DMS79 (cell line): ENCODE measurements at regions not wholly inside any gene's neighbourhood (a gene's known extent, or its start where the extent isn't known, plus 50 kb on each side); places are given as distances from the start of the nearest gene placed in this dataset.

ENCODE experiments used
- DNase-seq: peaks from one replicate; lab custom pipeline; 2025; lab: John Stamatoyannopoulos, UW

DNA sequence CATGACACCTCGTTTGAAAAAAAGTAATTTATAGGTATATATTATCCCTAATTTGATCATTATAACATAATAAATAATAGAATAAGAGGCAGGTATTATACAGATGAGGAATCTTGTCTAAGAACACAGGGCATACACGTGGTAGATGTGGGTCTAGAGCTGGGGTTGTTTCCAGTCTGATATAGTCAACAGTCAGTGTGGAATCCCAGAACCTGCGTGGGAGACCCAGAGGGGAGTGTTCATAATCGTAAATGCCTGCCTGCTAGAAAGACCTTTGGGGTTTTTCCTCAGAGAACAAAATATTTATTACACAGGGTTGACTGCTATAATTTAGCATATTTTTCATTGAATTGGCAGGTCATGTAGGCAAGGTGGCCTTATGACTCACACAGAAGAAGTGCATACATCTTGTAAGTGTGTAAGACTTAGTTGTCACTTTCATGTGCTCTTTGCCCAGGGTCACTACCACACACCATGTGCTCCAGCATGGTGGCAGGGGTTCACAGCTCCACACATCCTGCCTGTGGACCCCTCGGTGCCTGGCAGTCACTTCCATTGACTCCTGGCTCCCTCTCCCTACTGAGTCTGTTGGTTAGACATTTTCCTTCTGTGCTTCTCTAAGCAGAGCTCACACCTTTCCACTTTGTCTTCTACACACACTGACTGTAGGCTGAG, 94.9 kb upstream of the IKZF1 start:
- no peak for DNase-seq

DNA sequence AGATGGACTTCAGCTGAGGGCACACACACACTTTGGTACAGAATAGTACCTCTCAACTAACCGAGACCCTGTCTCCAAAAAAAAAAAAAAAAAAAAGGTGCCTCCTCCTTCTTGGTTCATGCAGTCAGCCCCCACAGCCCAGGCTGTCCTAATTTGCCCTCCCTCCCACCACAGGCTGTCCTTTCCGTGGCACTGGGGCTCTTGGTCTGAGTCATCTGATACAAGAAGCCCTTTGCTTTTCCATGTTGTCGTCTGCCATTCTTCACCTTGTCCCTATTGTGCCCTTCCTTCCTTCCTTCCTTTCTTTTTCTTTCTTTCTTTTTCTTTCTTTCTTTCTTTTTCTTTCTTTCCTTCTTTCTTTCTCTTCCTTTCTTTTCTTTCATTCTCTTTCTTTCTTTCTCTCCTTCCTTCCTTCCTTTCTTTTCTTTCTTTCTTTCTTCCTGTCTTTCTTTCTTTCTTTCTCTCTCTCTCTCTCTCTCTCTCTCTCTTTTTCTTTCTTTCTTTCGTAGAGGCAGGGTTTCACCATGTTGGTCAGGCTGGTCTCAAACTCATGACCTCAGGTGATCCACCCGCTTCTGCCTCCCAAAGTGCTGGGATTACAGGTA, 96.0 kb upstream of the IKZF1 start:
- no peak for DNase-seq

DNA sequence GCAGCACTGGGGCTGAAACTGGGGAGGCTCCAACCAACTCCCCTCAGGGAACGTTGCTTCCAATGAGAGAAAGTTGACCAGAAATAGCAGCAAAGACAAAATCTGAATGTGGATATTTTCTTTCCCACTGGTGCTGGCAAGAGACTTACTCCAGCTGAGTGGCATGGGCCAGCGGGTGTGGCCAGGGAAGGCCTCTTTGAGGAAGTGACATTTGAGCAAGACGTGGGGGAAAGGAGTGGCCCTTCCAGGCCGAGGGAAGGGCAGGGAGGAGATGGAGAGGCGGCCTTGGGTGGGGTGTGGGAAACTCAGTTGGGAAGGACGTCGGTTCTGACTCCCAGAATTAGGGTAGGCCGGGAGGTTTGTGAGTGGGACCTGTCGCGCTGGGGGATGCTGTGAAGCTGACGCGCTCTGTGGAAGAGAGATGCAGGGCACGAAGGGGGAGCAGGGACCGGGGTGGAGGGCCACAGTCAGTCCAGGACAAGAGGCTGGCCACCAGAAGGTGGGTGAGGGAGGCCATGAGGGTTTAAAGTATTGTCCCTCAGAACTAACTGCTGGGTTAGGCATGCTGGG, 96.7 kb upstream of the IKZF1 start:
- DNase-seq = no peak

DNA sequence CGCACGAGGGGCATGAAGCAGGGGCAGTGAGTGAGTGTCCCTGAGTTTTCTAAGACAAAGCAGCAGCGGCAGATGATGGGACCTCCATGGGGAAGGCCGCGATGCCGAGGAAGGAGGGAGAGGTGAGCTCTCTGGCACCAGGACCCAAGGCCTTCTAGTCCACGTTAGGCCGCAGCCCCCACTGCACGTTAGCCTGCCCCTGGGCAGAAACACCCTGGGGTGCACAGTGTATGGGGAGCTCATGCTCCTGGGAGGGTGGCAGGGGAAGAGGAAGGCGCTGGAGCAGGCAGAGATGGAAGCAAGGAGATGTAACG, 97.3 kb upstream of the IKZF1 start:
- DNase-seq = no peak

DNA sequence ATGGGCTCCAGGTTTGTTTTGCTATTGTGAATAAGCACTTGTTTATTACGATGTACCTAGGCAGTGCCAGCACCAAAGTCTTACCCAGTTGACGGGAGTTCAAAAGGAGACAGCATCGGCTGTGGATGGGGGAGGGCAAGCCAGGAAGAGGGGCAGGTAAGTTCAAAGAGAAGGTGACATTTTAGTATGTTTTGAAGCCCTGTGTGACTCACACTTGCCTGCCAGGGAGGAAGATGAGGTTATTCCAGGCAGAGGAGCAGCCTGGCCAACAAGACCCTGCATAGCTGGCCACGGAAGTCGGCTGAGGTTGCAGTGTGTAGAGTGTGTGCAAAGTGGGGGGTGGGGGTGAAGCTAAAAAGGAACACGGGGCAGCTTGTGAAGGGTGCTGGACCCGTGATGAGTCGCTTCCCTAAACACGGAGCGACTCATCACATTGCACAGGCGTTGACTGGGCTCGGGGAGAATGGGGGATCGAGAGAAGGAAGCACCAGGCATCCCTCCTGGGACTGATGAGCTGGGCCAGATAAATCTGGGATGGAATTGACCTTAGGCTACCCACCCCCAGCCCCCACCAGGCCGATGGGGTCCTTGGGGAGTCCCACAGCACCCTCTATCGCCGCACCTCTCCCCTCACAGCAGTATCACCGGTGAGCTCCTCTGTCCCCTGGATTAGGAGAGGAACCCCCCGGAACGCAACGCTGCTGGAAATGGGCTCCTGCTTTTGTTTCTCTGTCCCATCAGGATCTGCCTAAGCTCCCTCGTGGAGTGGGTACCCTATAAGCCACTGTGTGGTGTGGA, 97.9 kb upstream of the IKZF1 start:
- no peak for DNase-seq

DNA sequence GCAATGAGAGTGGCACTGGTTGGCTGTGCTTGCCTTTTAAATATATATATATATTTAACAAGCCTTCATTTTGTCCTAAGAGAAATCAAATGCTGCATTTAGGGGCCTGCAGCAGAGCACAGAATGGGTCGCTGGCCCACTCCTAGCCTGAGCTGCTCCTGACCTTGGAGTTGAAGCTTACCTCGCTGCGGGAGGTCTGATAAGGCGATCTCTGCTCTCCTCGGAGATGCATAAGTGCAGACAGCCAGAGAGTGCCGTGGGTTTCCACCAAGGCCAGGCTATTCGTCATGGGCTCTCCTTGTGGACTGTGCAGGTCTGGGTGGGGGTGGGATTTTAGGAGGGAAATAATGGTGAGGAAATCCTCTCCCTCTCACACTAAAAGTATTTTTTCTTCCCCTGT, 99.5 kb upstream of the IKZF1 start:
- no peak for DNase-seq

DNA sequence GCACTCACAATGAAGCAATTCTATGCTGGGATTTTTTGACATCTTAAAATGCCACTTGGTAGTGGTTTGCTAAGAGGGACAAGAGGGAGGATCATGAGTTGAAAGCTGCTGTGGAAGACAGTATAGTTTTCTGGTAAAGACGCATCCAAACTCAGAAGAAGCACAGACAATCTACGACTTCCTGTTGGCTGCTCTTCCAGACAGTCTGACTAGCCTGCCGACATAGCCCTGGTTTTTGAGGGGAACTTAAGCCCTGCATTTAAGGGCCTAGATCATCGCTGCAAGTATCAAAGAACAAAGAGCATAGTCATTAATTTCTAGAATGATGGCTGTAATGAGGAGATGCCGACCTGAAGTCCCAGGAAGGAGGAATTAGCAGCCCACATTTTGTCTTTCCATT, 99.9 kb upstream of the IKZF1 start:
- no peak for DNase-seq

DNA sequence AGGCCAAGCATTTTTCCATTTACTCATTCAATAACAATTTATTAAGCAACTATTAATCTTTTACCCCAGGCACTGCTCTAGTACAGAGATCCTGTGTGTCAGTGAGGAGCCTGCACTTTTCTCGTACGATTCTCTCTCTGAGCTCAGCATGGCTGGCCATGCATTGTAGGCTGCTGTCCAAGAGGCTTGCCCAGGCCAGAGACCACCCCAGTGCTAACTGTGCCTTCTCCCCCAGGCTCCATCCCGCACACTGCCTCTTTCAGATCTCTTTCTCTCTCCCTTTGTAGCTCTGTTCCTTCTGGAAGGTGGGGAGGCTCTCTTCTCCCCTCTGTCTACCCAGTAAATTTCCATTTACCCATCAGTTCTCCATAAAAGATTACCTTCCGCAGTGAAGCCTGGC, 101.0 kb upstream of the IKZF1 start:
- no peak for DNase-seq

DNA sequence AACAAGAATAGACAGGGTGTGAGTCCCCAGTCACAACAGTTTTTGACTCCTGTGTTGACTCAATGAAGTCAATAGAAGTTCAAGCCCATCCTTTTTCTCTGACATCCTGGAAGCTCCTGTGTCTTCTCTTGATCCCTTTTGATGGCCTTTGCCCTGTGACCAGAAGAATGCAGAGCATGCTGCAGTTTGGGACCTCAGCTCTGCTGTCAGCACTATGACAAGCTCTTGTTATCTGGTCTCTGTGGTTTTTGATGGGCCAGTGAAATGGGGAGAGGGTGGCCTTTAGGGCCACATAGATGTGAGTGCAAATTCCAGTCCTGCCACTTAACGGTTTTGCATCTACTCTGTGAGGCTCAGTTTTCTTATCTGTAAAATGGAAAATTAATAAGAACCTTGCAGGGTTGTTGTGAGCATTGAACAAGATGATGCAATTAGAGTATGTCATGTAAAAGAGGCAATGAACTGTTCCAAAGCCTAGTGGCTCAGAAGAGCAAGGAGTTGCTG, 102.4 kb upstream of the IKZF1 start:
- no peak for DNase-seq

DNA sequence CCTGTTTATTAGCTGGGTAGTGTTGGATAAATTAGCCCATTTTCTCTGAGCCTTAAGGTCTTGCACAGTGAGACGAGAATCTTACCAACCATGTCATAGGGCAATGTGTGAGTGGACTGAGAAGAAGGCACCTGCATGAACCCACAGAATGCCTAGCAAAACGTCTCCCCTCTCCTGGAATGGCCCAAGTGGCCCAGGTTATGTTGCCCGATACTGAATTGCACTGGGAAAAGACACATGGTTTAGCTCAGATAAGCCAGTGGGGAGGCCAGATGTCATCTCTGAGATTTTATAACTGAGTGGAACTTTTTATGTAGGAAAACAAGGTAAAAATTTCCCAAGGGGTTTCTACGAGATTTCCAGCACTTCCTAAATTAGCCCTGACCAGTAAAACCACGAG, 104.7 kb upstream of the IKZF1 start:
- DNase-seq = no peak

DNA sequence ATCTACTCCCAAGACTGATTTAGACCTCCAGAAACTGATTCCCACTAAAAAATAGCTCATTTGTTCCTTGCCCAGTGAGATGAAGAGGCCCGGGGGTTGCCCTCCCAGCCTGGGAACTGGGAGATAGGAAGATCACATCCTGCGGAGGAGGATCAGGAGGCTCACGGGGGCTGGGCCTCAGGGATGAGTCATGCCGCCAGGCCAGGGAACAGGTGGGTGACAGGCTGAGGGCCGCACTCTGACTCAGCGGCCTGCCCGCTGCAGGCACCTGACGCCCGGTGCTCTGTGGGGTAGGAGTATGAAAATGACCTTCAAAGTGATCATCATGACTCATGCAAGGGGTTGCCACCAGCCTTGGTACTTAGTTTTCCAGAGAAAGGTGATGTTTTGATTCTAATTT, 104.5 kb upstream of the ZPBP start:
- DNase-seq = no peak

DNA sequence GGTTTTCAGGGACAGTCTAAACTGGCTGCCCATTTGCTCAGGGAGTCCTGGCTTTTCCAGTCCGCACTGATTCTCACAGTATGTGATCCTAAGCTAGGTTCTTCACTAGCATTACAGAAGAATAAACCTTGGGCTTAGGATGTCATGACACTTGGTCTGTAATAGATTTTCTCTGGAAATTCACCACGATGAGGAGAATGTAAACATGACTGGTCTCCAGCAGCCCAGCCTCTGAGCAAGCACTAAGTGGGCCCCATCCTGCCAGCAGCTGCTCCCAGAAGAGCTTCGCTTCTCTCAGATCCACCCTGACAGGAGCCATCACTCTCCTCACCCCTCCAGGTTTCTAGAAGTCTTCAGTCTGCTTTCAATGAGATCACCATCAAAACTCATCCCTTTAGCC, 103.7 kb upstream of the ZPBP start:
- no peak for DNase-seq

DNA sequence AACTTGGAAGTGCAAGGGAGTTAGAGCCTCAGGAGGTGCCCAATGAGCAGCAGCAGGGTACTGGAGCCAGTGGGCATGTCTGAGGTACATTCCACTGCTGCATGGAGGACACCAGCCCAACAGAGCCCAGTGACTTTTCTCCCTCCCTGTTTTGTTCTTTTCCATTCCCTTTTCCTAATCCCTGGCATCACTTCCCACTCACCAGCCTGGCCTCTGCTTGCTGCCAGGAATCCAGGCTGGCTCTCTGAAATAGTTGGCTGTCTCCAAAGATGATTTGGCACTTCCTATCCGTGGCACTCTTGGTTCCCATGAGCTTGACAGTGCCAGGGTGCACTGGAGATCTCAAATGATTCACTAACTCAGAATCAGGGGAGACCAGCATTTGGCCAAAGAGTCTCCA, 97.7 kb upstream of the ZPBP start:
- no peak for DNase-seq

DNA sequence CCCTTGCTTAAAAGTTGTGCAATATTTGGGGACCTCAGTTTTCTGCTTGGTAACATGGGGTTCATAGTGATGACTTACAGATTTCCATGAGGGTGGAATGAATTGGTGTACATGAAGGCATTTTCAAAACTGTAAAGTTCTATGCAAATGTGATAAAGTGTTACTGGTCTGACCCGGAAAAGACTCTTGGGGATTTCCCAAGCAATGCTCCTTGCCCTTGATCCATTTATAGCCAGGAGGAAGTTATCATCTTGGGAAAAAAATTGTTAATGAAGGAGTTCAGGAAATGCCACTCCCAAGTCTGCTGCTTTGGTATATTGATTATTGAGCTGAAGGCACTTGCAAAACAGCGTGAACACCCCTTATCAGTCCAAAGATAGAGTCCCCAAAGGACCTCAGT, 96.3 kb upstream of the ZPBP start:
- no peak for DNase-seq

DNA sequence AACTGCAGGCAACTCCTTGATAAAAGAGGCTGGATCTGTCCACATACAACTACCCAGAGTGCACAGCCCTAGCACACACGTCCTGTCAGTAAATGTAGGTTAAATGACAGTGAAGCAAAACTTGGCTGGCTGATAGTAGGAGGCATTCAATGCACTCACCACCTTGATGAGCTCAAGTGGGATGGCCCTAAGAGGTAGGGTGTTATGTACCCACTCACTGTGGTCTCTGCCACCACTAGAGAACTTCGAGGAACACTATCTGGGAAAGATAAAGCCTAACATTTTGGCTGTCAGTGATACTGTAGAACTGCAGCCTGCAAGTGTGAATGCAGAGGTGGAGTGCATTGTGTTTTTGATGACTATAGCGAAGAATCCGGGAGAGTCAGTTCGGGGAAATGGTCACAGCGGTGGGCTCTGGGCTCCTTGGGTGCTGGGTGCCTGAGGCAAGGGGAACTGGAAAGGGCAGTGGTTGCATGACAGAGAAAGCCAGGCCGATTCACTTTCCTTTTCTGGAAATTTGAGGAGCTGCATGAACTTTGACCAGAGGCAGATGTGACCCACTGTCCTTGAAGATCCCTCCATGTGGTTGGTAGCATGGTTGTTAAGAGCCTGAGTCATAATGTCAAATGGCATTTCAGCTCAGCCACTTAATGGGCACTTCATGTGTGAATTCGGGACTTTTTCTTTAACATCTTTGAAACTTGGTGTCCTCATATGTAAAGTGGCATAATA, 93.1 kb upstream of the ZPBP start:
- no peak for DNase-seq

DNA sequence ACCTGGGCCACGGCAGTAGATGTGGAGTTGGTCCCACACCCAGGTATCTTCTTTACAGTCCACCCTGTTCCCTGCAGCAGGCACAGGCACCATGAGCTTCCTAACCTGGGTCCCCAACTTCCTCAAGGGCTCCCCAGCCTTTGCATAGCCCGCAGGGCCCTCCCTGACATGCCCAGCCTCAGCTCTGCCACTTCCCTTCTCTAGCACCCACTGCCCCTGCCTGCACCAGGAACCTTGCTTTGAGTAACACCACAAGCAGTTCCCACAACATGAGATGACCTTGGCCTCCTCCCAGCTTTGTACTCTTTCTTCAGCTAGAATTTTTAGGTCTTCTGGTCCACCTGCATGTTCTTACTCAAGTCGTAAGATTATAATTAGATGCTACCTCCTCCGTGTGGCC, 92.2 kb upstream of the ZPBP start:
- DNase-seq = no peak

DNA sequence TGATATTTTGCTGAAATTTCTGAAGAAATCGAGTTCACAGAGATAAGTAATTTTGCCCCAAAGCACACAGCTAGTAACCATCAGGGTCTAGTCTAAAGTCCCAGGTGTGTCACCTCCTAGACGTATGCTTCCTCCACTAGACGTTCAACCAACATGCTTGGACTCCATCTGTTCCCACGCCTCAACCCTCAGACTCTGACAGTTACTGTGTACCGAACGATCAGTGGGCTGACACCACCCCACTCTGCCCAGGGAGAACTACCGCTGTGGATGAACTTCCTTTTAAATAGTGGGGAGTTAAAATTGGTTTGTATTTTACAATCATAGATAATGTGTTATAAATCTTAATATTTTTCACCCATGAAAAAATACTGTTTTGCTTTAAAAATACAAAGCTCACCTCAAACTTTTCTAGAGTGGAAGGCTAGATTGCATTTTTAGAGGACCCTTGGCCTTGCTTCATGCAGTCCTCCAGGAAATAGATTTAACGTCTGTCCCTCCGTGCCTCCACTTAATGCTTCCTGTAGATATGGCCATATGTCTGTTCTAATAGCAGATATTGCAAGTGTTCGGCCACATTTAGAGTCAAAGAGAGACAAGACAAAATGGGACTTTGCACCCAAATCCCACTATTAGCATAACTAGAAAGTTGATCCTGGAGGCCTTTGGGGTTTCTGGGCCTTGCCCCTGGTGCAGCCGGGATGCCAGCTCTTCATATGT, 91.4 kb upstream of the ZPBP start:
- DNase-seq = no peak

DNA sequence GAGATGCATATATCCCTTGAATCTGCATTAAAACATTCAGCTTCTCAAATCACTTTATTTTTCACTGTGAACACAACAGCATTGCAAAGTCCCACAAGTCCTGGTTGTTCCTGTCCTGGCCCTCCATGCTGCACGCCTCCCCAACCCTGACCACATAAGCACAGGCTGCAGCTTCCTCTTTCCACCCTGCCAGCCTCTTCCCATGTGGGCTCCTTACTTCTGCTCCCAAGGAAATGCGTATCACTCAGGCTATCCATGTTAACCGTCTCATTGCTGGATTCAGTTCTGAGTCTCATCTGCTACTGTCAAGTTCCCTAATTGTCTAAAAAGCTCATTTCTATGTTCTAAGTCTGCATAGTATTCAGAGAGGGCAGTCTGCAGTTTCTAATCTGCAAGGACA, 89.7 kb upstream of the ZPBP start:
- no peak for DNase-seq

DNA sequence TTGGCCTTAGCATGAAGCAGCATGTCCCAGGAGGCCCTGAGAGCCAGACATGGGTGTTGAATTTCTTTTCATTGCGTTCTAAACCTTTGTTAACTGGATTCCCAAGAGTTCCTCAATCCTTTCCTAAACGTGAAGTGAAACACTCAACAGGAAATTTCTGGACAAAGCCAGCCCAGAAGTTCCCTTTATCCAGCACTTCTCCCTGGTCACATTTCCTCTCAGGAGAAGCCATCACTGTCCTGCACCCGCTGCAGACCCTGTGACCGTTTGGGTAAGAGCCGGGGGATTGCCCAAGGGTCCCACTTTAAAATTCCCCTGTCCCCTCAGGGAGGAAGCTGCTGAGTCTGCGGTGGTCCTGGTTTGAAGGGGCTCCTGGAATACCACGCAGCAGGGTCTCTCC, 88.0 kb upstream of the ZPBP start:
- DNase-seq = no peak

DNA sequence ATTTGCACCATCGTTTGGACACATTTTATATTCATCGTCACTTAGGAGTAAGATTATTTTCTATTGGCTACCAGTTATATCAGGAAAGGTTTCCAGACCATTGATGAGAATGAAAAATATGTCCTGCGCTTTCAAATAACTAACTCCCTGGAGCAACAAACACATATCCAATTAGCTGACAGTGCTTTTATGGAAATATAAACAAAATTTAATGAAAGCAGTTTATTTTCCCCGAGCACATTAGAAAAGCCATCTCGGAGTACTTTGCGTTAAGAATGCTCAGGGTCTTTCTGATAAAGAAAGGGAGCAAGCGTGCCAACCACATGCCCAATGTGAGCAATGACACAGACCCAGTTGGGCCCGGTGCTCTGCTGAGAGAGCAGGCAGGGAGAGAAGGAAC, 85.1 kb upstream of the ZPBP start:
- no peak for DNase-seq

DNA sequence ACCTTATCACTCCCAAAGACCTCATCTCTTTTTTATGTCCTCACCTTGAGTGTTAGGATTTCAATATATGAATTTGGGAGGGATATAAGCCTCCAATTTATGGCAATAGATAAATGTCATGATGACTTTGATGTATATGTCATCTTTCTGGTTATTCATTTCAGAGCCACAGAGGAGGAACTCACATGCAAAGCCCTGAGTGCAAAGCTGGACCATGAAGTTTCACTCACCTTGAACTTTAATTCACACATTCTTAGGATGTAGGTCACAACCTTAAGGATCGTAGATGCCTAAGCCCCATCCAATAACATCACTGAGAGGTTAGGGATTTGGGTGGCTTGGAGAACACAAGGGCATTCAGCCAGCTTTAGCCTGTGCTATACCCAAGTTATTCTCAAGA, 81.9 kb upstream of the ZPBP start:
- no peak for DNase-seq
